GM21360 (cell line): ENCODE measurements at regions not wholly inside any gene's neighbourhood (a gene's known extent, or its start where the extent isn't known, plus 50 kb on each side); places are given as distances from the start of the nearest gene placed in this dataset.

Source experiments
- ATAC-seq: cut with Tn5 transposase; IDR thresholded peaks from one replicate; pipeline ENCODE4 v1.9.1; 2021; ENCODE audit warnings: mild to moderate bottlenecking, moderate library complexity; ENCODE audit not compliant: unreplicated experiment

GRCh38 chr6:87995461-87995860, 52.2 kb upstream of the SPACA1 start:
- ATAC-seq: no peak

- ATAC-seq: no peak
Measured at GRCh38 chr6:87993356-87993755, 54.3 kb upstream of the SPACA1 start.

GRCh38 chr6:87990871-87991270, 56.8 kb upstream of the SPACA1 start:
- no peak for ATAC-seq

DNA sequence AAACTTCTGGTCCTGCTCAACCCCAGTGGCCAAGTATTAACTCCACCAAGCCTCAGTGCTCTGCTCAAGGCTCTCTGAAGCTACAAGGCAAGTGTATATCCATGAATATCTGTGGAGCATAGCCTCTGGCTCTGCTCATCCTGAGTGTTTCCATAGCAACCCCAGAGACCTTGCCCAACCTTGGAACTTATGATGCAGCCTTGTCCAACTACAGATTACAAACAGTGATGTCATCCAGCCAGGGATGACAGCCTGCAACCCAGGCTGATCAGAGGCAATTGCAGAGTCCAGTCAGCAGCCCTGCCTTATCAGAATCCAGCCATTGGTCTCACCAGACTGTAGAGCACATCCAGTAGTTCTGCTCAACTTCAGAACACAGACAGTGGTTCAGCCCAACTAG, 65.5 kb upstream of the SPACA1 start:
- ATAC-seq: no peak

- ATAC-seq: no peak
Measured at GRCh38 chr6:87979737-87980136, 67.9 kb upstream of the SPACA1 start.

DNA sequence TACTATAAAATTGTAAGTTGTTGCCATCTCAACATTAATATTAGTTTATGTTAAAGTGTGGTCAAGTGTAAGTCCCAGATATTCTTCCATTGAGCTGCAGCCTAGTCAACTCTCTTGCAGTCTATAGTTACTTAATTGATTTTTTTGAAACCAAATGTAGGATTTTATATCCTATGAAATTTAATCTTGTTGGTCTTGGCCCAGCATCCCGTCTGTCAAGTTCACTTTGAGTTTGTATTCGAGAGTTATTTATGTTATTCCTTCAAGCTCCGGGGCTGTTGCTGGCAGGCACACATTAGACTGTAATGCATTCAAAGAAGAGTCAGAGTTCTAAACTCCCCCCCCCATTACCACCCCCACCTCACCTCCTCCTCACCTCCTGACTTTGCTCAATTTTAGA, 71.0 kb upstream of the SPACA1 start:
- no peak for ATAC-seq

- ATAC-seq: no peak
Measured at GRCh38 chr6:87975561-87975960, 72.1 kb upstream of the SPACA1 start.

- no peak for ATAC-seq
Measured at GRCh38 chr6:87972279-87972678, 75.4 kb upstream of the SPACA1 start.

GRCh38 chr6:87971605-87972262, 75.9 kb upstream of the SPACA1 start:
- ATAC-seq: no peak

DNA sequence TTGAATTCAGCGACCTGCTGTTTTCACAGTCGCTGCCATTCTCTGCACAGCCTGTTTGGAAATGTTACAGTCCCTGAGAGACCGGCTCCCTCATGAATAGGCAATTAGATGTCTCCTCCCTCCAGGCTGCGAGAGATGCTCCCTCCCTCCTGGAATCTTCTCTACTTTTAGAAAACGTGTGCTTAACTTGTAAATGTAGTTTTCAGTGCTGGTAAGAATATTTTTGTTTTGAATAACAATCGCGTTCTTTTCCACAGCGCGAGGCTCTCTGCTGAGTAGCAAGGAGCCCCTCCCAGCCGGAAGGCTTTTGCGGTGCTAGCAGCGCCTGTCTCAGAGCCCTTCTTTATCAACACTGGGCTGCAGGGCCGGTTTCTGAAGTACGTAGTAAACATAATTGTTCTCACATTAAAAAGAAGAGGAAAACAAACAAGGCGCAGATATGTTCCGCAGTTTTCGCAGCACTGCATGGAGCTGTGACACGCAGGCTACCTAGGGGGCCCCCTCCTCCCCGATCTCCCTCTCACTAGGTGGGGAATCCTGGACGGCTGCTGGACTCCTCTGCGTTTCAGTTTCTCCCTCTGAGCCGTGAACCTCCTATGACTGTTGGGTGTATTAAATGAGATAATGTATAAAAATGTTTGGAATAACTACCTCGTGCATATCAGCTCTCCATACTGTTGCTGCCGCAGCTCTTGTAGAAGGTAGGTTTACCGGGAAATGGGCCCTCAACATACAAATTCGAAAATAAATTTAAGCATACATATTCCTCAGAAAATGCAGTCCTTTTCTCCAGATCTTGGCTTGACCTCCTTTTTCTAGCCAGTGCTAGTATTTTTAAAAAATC, 79.0 kb upstream of the SPACA1 start:
- no peak for ATAC-seq

GRCh38 chr6:87965806-87966205, 81.8 kb upstream of the SPACA1 start:
- no peak for ATAC-seq

DNA sequence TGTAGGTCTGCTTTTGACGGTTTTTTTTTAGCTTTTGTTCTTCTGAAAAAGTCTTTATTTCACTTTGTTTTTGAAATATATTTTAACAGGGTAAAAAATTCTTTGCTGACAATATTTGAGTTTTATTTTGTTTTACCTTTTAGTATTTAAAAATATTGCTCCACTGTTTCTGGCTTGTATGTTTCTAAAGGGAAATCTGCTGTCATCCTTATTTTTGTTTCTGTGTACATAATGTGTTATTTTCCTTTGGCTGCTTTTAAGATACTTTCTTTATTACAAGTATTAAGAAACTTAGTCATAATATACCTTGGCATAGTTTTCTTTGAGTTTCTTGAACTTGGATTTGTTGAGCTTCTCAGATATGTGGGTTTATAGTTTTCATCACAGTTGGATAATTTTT, 88.6 kb upstream of the SPACA1 start:
- ATAC-seq: no peak

DNA sequence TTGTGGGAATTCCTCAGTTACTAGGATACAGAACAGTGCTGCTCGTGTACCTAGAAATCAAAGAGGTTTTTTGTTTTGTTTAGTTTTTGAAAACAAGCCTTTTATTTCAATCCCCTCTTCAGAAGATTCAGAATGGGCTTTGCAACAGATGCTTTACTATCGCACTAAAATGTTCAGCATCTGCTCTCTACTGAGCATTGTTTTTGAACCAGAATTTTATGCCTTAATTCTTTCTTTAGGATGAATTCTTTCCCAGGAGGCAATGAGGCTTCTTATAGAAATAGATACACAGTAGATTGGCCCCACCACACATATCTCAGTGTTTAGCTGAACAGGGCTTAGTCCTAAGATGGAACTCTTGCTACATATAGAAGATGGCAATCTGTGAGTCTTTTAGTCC, 95.9 kb upstream of the SPACA1 start:
- ATAC-seq: no peak

GRCh38 chr6:87950614-87951013, 97.0 kb upstream of the SPACA1 start:
- ATAC-seq: no peak

- no peak for ATAC-seq
Measured at GRCh38 chr6:87949194-87949593, 98.4 kb upstream of the SPACA1 start.

- ATAC-seq: no peak
Measured at GRCh38 chr6:87946669-87947068, 101.0 kb upstream of the SPACA1 start.

- ATAC-seq: no peak
Measured at GRCh38 chr6:87945966-87946365, 101.7 kb upstream of the SPACA1 start.

- no peak for ATAC-seq
Measured at GRCh38 chr6:87945181-87945580, 102.5 kb upstream of the SPACA1 start.

DNA sequence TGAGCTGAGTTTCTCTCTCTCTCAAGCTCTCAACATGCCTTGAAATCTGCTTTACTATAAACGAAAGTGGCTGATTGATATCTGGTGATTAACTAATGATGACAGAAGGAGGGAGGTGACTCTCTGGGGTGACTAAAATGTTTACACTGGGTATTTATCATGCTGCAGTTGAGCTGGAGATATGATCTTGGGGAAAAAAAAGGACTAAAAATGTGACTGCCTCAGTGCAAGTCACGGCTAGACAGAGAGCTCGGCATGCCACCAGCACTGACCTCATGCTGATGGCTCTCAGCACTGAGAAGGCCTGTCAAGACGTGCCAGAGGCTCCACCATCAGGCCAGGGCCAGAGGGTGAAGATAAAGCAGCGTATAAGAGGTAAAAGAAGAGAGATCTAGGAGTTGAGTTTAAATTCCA, 103.1 kb upstream of the SPACA1 start:
- no peak for ATAC-seq

DNA sequence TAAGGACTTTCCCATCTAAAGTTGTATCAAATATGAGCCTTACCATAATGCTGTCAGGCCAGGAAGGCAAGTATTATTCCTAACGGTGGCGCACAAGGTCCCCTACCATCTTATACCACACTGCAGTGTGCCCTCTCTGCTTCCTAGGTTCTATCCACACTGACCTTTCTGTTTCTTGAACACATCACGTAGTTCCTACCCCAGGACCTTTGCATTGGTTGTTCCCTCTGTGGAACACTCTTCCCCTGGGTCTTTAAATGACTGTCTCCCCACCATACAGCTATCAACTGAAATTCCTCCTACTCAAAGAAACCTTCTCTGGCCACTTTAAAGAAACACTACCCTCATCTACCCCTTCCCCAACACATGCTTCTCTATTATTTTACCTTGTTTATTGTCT, 104.5 kb upstream of the SPACA1 start:
- ATAC-seq: no peak

- ATAC-seq: no peak
Measured at GRCh38 chr6:87941556-87942358, 105.9 kb upstream of the SPACA1 start.

DNA sequence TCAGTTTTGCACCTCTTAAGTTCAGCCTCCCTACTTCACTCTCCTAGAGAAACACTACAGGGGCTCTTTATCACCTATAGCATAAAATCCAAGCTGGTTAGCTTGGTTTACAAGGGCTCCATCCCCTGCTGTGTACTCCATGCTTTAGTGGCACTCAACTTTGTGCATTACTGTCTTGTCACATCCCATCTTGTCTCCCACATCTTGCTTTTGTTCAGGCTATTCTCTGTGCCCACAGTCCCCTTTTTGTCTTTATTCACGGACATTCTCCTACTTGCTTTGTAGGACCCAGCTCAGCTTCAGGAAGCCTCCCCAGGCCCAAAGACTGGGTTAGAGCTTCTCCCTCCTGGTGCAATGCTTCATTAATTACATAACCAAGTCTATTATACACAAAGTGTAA, 107.9 kb upstream of the SPACA1 start:
- no peak for ATAC-seq
